Ascending aorta (tissue), 2 donors: ENCODE measurements at regions not wholly inside any gene's neighbourhood (a gene's known extent, or its start where the extent isn't known, plus 50 kb on each side); places are given as distances from the start of the nearest gene placed in this dataset.

Experiments
- DNase-seq, 2 donors: peaks; one replicate each; pipeline ENCODE4 v3.0.0-alpha.2; 2019; ENCODE audit warnings: low spot score in 2 of 2
- H3K27ac ChIP-seq, 2 donors: fragments of 200-600 bp; sonication (generic); one replicate each; pipeline ENCODE4 v1.5.1; 2016 to 2017; ENCODE audit warnings: mild to moderate bottlenecking in 1 of 2
- H3K27me3 ChIP-seq: fragments of 200-600 bp; sonication (generic); one replicate; pipeline ENCODE4 v1.5.1; 2017
- H3K36me3 ChIP-seq, 2 donors: fragments of 200-600 bp; sonication (generic); one replicate each; pipeline ENCODE4 v1.5.1; 2016
- H3K4me1 ChIP-seq, 2 donors: fragments of 200-600 bp; sonication (generic); one replicate each; pipeline ENCODE4 v1.5.1; 2016 to 2017; ENCODE audit warnings: mild to moderate bottlenecking in 1 of 2
- H3K4me3 ChIP-seq, 2 donors: fragments of 200-600 bp; sonication (generic); one replicate each; pipeline ENCODE4 v1.5.1; 2016 to 2017; ENCODE audit warnings: mild to moderate bottlenecking in 1 of 2
- H3K9me3 ChIP-seq, 2 donors: fragments of 200-600 bp; sonication (generic); one replicate each; pipeline ENCODE4 v1.5.1; 2016
- CTCF ChIP-seq, 3 experiments: fragments of 200-600 bp in 2 of 3; fragments of 450-650 bp in 1 of 3; sonication (generic) in 2 of 3; IDR thresholded peaks; one replicate each; pipeline ENCODE4 v1.5.1; 2016 to 2019; ENCODE audit warnings: antibody characterized with exemption in 3 of 3, mild to moderate bottlenecking in 1 of 3, moderate library complexity in 1 of 3
- intact Hi-C: fragments of 100-400 bp; cut with DNase I; formaldehyde crosslinking; loops from one replicate; pipeline ENCODE4 v1.15.1; 2023

- TF ChIP-seq CTCF (IDR thresholded peaks at IDR 0.05): no peak
- intact Hi-C loops: loop anchor here (5.0 to 10.0 kb wide), 3 partner anchors 110 to 387 kb away; no protein-coding TSS in a partner anchor
- Histone ChIP-seq H3K36me3 (no peaks in the 10 kb centered on the region), H3K4me1 (peaks cover 0 to 5% of the 10 kb centered on the region in 2 donors), H3K27me3 (no peaks in the 10 kb centered on the region), H3K27ac (no peak overlapping the region), H3K9me3 (no peaks in the 10 kb centered on the region), H3K4me3 (no peak overlapping the region)
- DNase-seq: no peak
These were observed 130.6 kb downstream of the MPP7 start for GRCh38 chr10:28172223-28172610.

- Histone ChIP-seq H3K27ac (peak overlapping the region in 1 of 2 donors; percentile 48), H3K27me3 (no peaks in the 10 kb centered on the region), H3K4me1 (peaks cover 0 to 5% of the 10 kb centered on the region in 2 donors), H3K9me3 (no peaks in the 10 kb centered on the region), H3K4me3 (peak overlapping the region in 1 of 2 donors; percentile 35), H3K36me3 (no peaks in the 10 kb centered on the region)
- DNase-seq: no peak
- no peak for TF ChIP-seq CTCF (IDR thresholded peaks at IDR 0.05)
- intact Hi-C loops: loop anchor here (5.0 to 10.0 kb wide), 3 partner anchors 109 to 387 kb away; no protein-coding TSS in a partner anchor
These were observed 131.2 kb downstream of the MPP7 start for GRCh38 chr10:28171468-28172222.

GRCh38 chr10:28169525-28169924, 133.3 kb downstream of the MPP7 start:
- Histone ChIP-seq H3K4me1 (peaks cover 0 to 5% of the 10 kb centered on the region in 2 donors), H3K27ac (no peak overlapping the region), H3K27me3 (no peaks in the 10 kb centered on the region), H3K4me3 (no peak overlapping the region), H3K36me3 (no peaks in the 10 kb centered on the region), H3K9me3 (no peaks in the 10 kb centered on the region)
- no peak for DNase-seq
- TF ChIP-seq CTCF (IDR thresholded peaks at IDR 0.05): no peak
- intact Hi-C loops: no loop called here

DNA sequence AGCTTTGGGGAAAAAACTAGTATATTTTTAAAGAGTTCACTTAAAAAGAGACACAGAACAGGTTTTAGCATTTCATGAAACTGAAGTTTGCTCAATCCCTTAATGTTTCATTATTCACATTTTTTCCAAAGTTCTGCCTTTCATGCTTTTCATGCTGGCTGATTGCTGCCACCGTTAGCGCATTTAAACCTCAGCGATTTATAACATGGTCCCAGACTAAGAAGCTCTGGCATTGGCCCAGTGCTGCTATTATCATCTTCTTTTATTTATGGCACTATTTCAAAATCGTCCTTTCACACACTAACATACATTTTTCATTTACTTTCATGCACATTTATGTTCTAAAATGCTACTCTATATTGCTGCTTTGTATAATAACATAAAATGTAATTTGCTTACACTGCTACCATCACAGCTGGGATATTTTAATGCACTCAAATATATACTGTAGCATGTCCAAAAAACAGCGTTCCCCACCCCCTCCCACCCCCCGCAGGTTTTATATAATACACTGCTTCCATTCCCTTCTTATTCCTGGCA, 141.9 kb downstream of the MPP7 start:
- no peak for DNase-seq
- no peaks in the 10 kb centered on the region for H3K4me1 ChIP-seq
- intact Hi-C loops: no loop called here
- TF ChIP-seq CTCF (IDR thresholded peaks at IDR 0.05): no peak
- no peak overlapping the region for H3K27ac ChIP-seq
- no peak overlapping the region for H3K4me3 ChIP-seq
- H3K27me3 ChIP-seq: no peaks in the 10 kb centered on the region
- peaks cover 0 to 7% of the 10 kb centered on the region in 2 donors for H3K9me3 ChIP-seq
- H3K36me3 ChIP-seq: no peaks in the 10 kb centered on the region

DNA sequence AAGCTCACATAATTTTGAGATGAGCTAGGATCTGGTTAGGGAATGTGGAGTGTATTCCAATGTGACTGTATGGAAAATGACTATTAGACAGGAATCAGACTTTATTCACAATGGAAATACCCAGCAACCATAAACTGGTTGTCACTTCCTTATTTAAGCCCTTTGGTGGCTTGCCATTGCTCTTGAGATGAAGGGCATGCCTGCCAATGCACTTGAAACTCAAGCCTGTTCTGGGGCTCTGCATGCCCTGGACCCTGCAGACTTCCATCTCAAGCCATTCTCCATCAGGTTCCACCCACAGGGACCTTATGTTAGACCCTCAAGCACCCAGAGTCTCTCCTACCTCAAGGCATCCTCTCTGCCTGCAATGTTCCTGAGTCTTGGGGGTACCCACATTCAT, 145.5 kb downstream of the MPP7 start:
- Histone ChIP-seq H3K9me3 (peaks cover 0 to 7% of the 10 kb centered on the region in 2 donors), H3K27ac (no peak overlapping the region), H3K4me3 (no peak overlapping the region), H3K27me3 (no peaks in the 10 kb centered on the region), H3K4me1 (no peaks in the 10 kb centered on the region), H3K36me3 (no peaks in the 10 kb centered on the region)
- no peak for DNase-seq
- intact Hi-C loops: no loop called here
- TF ChIP-seq CTCF (IDR thresholded peaks at IDR 0.05): no peak
